Hepatocyte (in vitro differentiated cells): ENCODE measurements at regions not wholly inside any gene's neighbourhood (a gene's known extent, or its start where the extent isn't known, plus 50 kb on each side); places are given as distances from the start of the nearest gene placed in this dataset.

Source experiments
- CTCF ChIP-seq: fragments of 200-600 bp; sonication (generic); IDR thresholded peaks from 2 replicates; pipeline ENCODE4 v1.5.1; 2016; ENCODE audit warnings: antibody characterized with exemption, mild to moderate bottlenecking; ENCODE audit not compliant: poor library complexity
- EZH2 ChIP-seq: fragments of 200-600 bp; sonication (generic); IDR thresholded peaks from 2 replicates; pipeline ENCODE4 v1.6.1; 2016; ENCODE audit warnings: antibody characterized with exemption, mild to moderate bottlenecking, borderline replicate concordance

GRCh38 chr7:132636581-132636980, 60.3 kb upstream of the PLXNA4 start:
- TF ChIP-seq CTCF (no peak), EZH2 (no peak)
